Prostate gland (tissue), 2 donors: ENCODE measurements at regions not wholly inside any gene's neighbourhood (a gene's known extent, or its start where the extent isn't known, plus 50 kb on each side); places are given as distances from the start of the nearest gene placed in this dataset.
"Not testable (repeated sequence)": the region's sequence is repeated elsewhere in the genome, so short reads cannot be mapped to it uniquely, and the experiment has no call there.

ENCODE experiments used
- DNase-seq: peaks from one replicate; pipeline ENCODE4 v3.0.0-alpha.2; 2019; ENCODE audit warnings: low spot score
- H3K27ac ChIP-seq, 2 donors: fragments of 200-600 bp; sonication (generic); 2 replicates each; pipeline ENCODE4 v1.5.1; 2017 to 2019
- H3K27me3 ChIP-seq: fragments of 200-600 bp; sonication (generic); replicated peaks from 2 replicates; pipeline ENCODE4 v1.5.1; 2019; ENCODE audit not compliant: insufficient read depth
- H3K36me3 ChIP-seq, 2 donors: fragments of 200-600 bp; sonication (generic); 1 replicate in 1 of 2; 2 replicates in 1 of 2; pipeline versions ENCODE4 v1.5.1 to v1.8.1; 2017 to 2019
- H3K4me1 ChIP-seq: fragments of 200-600 bp; sonication (generic); replicated peaks from 2 replicates; pipeline ENCODE4 v1.5.1; 2019
- H3K4me3 ChIP-seq, 2 donors: fragments of 200-600 bp; sonication (generic); 2 replicates each; pipeline ENCODE4 v1.5.1; 2017 to 2019
- H3K9me3 ChIP-seq: fragments of 200-600 bp; sonication (generic); 2 replicates; pipeline ENCODE4 v1.5.1; 2017
- POLR2A ChIP-seq: fragments of 450-650 bp; IDR thresholded peaks from one replicate; pipeline ENCODE4 v1.6.1; 2016; ENCODE audit warnings: antibody characterized with exemption, mild to moderate bottlenecking
- POLR2AphosphoS5 ChIP-seq: sonication (generic); formaldehyde crosslinking; IDR thresholded peaks from one replicate; pipeline ENCODE4 v1.6.1; 2017; ENCODE audit warnings: antibody characterized with exemption
- WGBS: methylation state at CpG from one replicate; pipeline ENCODE4 v1.1.5; 2018; 5-methylcytosine and 5-hydroxymethylcytosine counted together
- intact Hi-C: fragments of 100-400 bp; cut with DNase I; formaldehyde crosslinking; loops from one replicate; pipeline ENCODE4 v1.14.2; 2022
- TF ChIP-seq, protein P1 (sequence below), 4 experiments: fragments of 200-600 bp in 2 of 4; fragments of 450-650 bp in 2 of 4; sonication (generic) in 2 of 4; IDR thresholded peaks; 1 replicate in 3 of 4; 2 replicates in 1 of 4; pipeline ENCODE4 v1.5.1; 2016 to 2019; ENCODE audit warnings: antibody characterized with exemption in 4 of 4, mild to moderate bottlenecking in 2 of 4, moderate library complexity in 2 of 4

DNA sequence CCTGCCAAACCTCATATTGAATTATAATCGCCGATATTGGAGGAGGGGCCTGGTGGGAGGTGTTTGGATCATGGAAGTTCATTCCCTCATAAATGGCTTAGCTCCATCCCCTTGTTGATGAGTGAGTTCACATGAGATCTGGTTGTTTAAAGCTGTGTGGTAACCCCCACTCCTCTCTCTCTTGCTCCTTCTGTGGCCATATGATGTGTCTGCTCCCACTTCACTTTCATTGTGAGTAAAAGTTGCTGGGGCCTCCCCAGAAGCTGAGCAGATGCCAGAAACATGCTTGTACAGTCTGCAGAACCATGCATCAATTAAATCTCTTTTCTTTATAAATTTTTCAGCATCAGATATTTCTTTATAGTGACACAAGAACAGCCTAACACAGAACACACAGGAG, 929.0 kb upstream of the FAT3 start:
- Histone ChIP-seq H3K4me3 (no peak overlapping the region), H3K27ac (no peak overlapping the region), H3K27me3 (no peaks in the 10 kb centered on the region), H3K36me3 (no peaks in the 10 kb centered on the region), H3K4me1 (no peaks in the 10 kb centered on the region), H3K9me3 (peaks cover 4% of the 10 kb centered on the region)
- TF ChIP-seq, protein P1, sequence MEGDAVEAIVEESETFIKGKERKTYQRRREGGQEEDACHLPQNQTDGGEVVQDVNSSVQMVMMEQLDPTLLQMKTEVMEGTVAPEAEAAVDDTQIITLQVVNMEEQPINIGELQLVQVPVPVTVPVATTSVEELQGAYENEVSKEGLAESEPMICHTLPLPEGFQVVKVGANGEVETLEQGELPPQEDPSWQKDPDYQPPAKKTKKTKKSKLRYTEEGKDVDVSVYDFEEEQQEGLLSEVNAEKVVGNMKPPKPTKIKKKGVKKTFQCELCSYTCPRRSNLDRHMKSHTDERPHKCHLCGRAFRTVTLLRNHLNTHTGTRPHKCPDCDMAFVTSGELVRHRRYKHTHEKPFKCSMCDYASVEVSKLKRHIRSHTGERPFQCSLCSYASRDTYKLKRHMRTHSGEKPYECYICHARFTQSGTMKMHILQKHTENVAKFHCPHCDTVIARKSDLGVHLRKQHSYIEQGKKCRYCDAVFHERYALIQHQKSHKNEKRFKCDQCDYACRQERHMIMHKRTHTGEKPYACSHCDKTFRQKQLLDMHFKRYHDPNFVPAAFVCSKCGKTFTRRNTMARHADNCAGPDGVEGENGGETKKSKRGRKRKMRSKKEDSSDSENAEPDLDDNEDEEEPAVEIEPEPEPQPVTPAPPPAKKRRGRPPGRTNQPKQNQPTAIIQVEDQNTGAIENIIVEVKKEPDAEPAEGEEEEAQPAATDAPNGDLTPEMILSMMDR (IDR thresholded peaks at IDR 0.05), result no peak
- no peak for TF ChIP-seq POLR2A
- intact Hi-C loops, result no loop called here
- no peak for DNase-seq
- 84% methylated on average over 2 of the region's 2 CpGs for WGBS

DNA sequence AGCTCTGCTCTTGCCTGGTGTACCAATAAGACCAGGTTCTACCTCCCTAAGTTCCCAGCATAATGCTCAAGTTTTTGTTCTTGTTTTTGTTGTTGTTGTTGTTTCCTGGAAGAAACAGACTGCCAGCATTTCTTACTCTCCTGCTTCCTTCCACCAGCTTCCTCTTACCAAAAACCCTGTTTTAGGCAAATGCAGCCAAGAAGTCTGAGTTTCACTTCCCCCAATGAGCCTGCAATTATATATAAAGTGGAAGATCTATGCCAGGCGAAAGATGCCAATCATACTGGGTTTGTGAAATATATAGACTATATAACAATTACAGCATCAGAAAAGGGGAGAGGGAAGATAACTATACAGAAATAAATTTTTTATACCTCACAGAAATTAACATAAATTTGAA, 931.5 kb upstream of the FAT3 start:
- Histone ChIP-seq H3K4me3 (no peak overlapping the region), H3K27me3 (no peaks in the 10 kb centered on the region), H3K36me3 (no peaks in the 10 kb centered on the region), H3K4me1 (no peaks in the 10 kb centered on the region), H3K9me3 (peaks cover 4% of the 10 kb centered on the region), H3K27ac (no peak overlapping the region)
- no peak for DNase-seq
- 98% methylated on average over 1 of the region's 1 CpG for WGBS
- intact Hi-C loops, result no loop called here
- TF ChIP-seq POLR2A (no peak), POLR2AphosphoS5 (no peak)
- TF ChIP-seq, protein P1 (IDR thresholded peaks at IDR 0.05), result no peak

DNA sequence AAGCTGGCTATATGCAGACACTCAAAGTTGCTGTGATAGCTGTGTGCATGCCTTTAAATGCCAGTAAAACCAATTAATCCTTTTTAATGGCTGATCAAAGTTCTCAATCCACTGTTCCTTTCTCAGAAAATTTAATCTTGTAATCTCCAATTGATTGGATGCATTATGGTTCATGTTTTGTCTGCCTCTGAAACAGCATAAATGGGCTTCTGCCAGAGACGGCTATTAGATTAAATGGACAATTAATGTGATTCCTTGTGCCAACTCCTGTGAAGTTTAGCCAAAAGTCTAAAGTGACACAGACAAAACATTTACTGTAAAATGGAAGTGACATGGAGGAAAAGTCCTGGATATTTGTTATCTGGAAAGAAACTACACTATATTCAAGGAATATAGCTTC, 952.5 kb upstream of the FAT3 start:
- H3K27ac ChIP-seq, result no peak overlapping the region
- no peaks in the 10 kb centered on the region for H3K4me1 ChIP-seq
- no peak for DNase-seq
- H3K27me3 ChIP-seq, result no peaks in the 10 kb centered on the region
- H3K9me3 ChIP-seq, result no peaks in the 10 kb centered on the region
- H3K36me3 ChIP-seq, result no peaks in the 10 kb centered on the region
- no peak overlapping the region for H3K4me3 ChIP-seq
- TF ChIP-seq POLR2AphosphoS5 (no peak), POLR2A (no peak)
- TF ChIP-seq, protein P1 (IDR thresholded peaks at IDR 0.05), result no peak
- intact Hi-C loops, result no loop called here
- whole genome bisulfite sequencing, result 29% methylated on average over 1 of the region's 1 CpG

DNA sequence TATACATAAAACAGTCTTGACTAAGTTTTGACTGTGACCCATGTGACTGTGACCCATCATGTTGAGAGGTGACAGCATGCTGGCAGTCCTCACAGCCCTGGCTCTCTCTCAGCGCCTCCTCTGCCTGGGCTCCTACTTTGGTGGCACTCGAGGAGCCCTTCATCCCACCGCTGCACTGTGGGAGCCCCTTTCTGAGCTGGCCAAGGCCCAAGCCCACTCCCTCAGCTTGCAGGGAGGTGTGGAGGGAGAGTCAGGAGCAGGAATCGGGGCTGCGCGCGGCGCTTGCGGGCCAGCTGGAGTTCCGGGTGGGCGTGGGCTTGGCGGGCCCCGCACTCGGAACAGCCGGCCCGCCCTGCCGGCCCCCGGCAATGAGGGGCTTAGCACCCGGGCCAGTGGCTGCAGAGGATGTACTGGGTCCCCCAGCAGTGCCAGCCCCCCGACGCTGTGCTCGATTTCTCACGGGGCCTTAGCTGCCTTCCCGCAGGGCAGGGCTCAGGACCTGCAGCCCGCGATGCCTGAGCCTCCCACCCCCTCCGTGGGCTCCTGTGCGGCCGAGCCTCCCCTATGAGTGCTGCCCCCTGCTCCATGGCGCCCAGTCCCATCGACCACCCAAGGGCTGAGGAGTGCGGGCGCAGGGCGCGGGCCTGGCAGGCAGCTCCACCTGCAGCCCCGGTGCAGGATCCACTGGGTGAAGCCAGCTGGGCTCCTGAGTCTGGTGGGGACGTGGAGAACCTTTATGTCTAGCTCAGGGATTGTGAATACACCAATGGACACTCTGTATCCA, 955.9 kb upstream of the FAT3 start:
- H3K27ac ChIP-seq, H3K4me3 ChIP-seq, intact Hi-C loops, H3K36me3 ChIP-seq, H3K27me3 ChIP-seq, DNase-seq, H3K4me1 ChIP-seq, H3K9me3 ChIP-seq: not testable (repeated sequence)
- WGBS, result 98% methylated on average over 28 of the region's 37 CpGs

DNA sequence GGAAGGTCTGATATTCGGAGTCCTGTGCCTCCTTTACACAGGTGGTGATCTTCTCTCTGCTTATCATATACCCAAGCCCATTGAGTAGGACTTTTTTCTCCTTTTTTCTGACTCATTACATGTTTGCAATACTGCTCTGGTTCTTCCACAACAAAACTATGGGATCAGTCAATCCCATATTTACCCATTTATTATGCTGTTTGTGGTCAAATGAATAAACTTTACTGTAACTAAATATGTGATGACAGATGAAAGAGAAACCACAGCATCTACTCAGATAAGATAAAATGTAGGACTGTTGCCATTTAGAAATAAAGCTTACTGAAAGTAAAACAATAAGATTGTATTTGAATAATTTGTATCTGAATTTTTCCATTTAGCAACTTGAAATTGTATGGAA, 958.7 kb upstream of the FAT3 start:
- no peaks in the 10 kb centered on the region for H3K9me3 ChIP-seq
- intact Hi-C loops, result no loop called here
- no peaks in the 10 kb centered on the region for H3K36me3 ChIP-seq
- TF ChIP-seq, protein P1 (IDR thresholded peaks at IDR 0.05), result no peak
- TF ChIP-seq POLR2AphosphoS5 (no peak), POLR2A (no peak)
- no peak overlapping the region for H3K4me3 ChIP-seq
- DNase-seq, result no peak
- no peaks in the 10 kb centered on the region for H3K27me3 ChIP-seq
- no peaks in the 10 kb centered on the region for H3K4me1 ChIP-seq
- H3K27ac ChIP-seq, result no peak overlapping the region
- WGBS, result 79% methylated on average over 1 of the region's 1 CpG
